SK-N-SH treated with all-trans-retinoic acid at 6 μM for 48 hours (cell line): ENCODE measurements at regions not wholly inside any gene's neighbourhood (a gene's known extent, or its start where the extent isn't known, plus 50 kb on each side); places are given as distances from the start of the nearest gene placed in this dataset.

Source experiments
- ATAC-seq: fragments of 200-7000 bp; cut with Tn5 transposase; 3 replicates; pipeline ENCODE4 v1.9.1; 2020; ENCODE audit warnings: mild to moderate bottlenecking, moderate library complexity
- ARNTL ChIP-seq: fragments of 450-650 bp; formaldehyde crosslinking; IDR thresholded peaks from 2 replicates; pipeline ENCODE4 v1.5.0; 2020; ENCODE audit warnings: low read depth, mild to moderate bottlenecking, moderate library complexity, borderline replicate concordance
- BACH2 ChIP-seq: fragments of 250-450 bp; sonication (Bioruptor Pico); IDR thresholded peaks from 2 replicates; pipeline ENCODE4 v1.9.0; 2021; ENCODE audit warnings: mild to moderate bottlenecking, borderline replicate concordance
- CREB5 ChIP-seq: fragments of 250-450 bp; sonication (Bioruptor Pico); IDR thresholded peaks from 2 replicates; pipeline ENCODE4 v1.5.1; 2020; ENCODE audit warnings: low read depth, mild to moderate bottlenecking, moderate library complexity
- CSDC2 ChIP-seq: fragments of 250-450 bp; sonication (Bioruptor Pico); IDR thresholded peaks from 2 replicates; pipeline ENCODE4 v1.5.0; 2020; ENCODE audit warnings: mild to moderate bottlenecking, moderate library complexity
- CSRNP3 ChIP-seq: fragments of 250-450 bp; sonication (Bioruptor Pico); IDR thresholded peaks from 2 replicates; pipeline ENCODE4 v1.5.1; 2021; ENCODE audit warnings: mild to moderate bottlenecking, moderate library complexity
- ESRRG ChIP-seq: fragments of 250-450 bp; sonication (Bioruptor Pico); IDR thresholded peaks from 2 replicates; pipeline ENCODE4 v1.6.1; 2021; ENCODE audit warnings: mild to moderate bottlenecking
- GLIS3 ChIP-seq: fragments of 250-450 bp; sonication (Bioruptor Pico); IDR thresholded peaks from 2 replicates; pipeline ENCODE4 v1.5.0; 2020; ENCODE audit warnings: mild to moderate bottlenecking, moderate library complexity
- ISL1 ChIP-seq: fragments of 250-450 bp; sonication (Bioruptor Pico); IDR thresholded peaks from 2 replicates; pipeline ENCODE4 v2.1.2; 2022; ENCODE audit warnings: mild to moderate bottlenecking, moderate library complexity
- OSR1 ChIP-seq: fragments of 250-450 bp; sonication (Bioruptor Pico); IDR thresholded peaks from 2 replicates; pipeline ENCODE4 v1.8.0; 2022; ENCODE audit warnings: moderate library complexity, mild to moderate bottlenecking, inconsistent platforms
- POU6F1 ChIP-seq: fragments of 250-450 bp; sonication (Bioruptor Pico); IDR thresholded peaks from 2 replicates; pipeline ENCODE4 v1.8.0; 2021; ENCODE audit warnings: low read depth, mild to moderate bottlenecking, moderate library complexity, borderline replicate concordance
- PPARA ChIP-seq: fragments of 250-450 bp; sonication (Bioruptor Pico); IDR thresholded peaks from 2 replicates; pipeline ENCODE4 v1.5.0; 2020; ENCODE audit warnings: mild to moderate bottlenecking, borderline replicate concordance
- RARB ChIP-seq: fragments of 250-450 bp; sonication (Bioruptor Pico); IDR thresholded peaks from 2 replicates; pipeline ENCODE4 v1.8.0; 2021; ENCODE audit warnings: mild to moderate bottlenecking, moderate library complexity
- SNAI2 ChIP-seq: fragments of 250-450 bp; sonication (Bioruptor Pico); IDR thresholded peaks from 2 replicates; pipeline ENCODE4 v1.5.0; 2020; ENCODE audit warnings: mild to moderate bottlenecking, moderate library complexity
- TCF4 ChIP-seq: fragments of 250-450 bp; sonication (Bioruptor Pico); IDR thresholded peaks from 2 replicates; pipeline ENCODE4 v1.8.0; 2021; ENCODE audit warnings: mild to moderate bottlenecking, moderate library complexity, borderline replicate concordance
- TOX ChIP-seq: fragments of 250-450 bp; sonication (Bioruptor Pico); IDR thresholded peaks from 2 replicates; pipeline ENCODE4 v1.8.0; 2021; ENCODE audit warnings: mild to moderate bottlenecking, moderate library complexity, borderline replicate concordance
- TSHZ2 ChIP-seq: fragments of 250-450 bp; sonication (Bioruptor Pico); IDR thresholded peaks from 2 replicates; pipeline ENCODE4 v1.5.0; 2020; ENCODE audit warnings: mild to moderate bottlenecking, moderate library complexity
- ZC3H10 ChIP-seq: fragments of 250-450 bp; sonication (Bioruptor Pico); IDR thresholded peaks from 2 replicates; pipeline ENCODE4 v1.5.1; 2021; ENCODE audit warnings: mild to moderate bottlenecking, moderate library complexity
- ZFP30 ChIP-seq: fragments of 450-650 bp; formaldehyde crosslinking; IDR thresholded peaks from 2 replicates; pipeline ENCODE4 v1.5.0; 2022; ENCODE audit warnings: mild to moderate bottlenecking, moderate library complexity
- ZNF565 ChIP-seq: fragments of 450-650 bp; formaldehyde crosslinking; conservative IDR thresholded peaks from 2 replicates; pipeline ENCODE4 v1.5.0; 2020; ENCODE audit warnings: low read depth, mild to moderate bottlenecking, moderate library complexity
- ZNF70 ChIP-seq: fragments of 450-650 bp; formaldehyde crosslinking; IDR thresholded peaks from 2 replicates; pipeline ENCODE4 v1.5.0; 2020; ENCODE audit warnings: mild to moderate bottlenecking, moderate library complexity
- ZNF8 ChIP-seq: fragments of 450-650 bp; formaldehyde crosslinking; IDR thresholded peaks from 2 replicates; pipeline ENCODE4 v1.5.0; 2020; ENCODE audit warnings: mild to moderate bottlenecking, moderate library complexity

- TF ChIP-seq ZNF70 (CRISPR knock-in tag) (no peak), CREB5 (no peak), ZFP30 (CRISPR knock-in tag) (no peak), ZC3H10 (CRISPR knock-in tag) (no peak), TSHZ2 (no peak), CSDC2 (CRISPR knock-in tag) (no peak), OSR1 (CRISPR knock-in tag) (no peak), ESRRG (CRISPR knock-in tag) (no peak), PPARA (CRISPR knock-in tag) (no peak), TOX (CRISPR knock-in tag) (no peak), ARNTL (CRISPR knock-in tag) (no peak)
- ATAC-seq: no peak
Observed at GRCh38 chr4:27472364-27472763, 611.7 kb downstream of the STIM2 start.

- TF ChIP-seq ZFP30 (CRISPR knock-in tag) (no peak), BACH2 (CRISPR knock-in tag) (no peak), ZNF565 (CRISPR knock-in tag) (no peak), ESRRG (CRISPR knock-in tag) (no peak), RARB (CRISPR knock-in tag) (no peak), OSR1 (CRISPR knock-in tag) (no peak), CREB5 (no peak), CSRNP3 (CRISPR knock-in tag) (no peak), TOX (CRISPR knock-in tag) (no peak), PPARA (CRISPR knock-in tag) (no peak)
Observed at GRCh38 chr4:27474691-27475090, 614.0 kb downstream of the STIM2 start.

GRCh38 chr4:27484216-27484615 is 623.6 kb downstream of the STIM2 start:
- no peak for TF ChIP-seq OSR1 (CRISPR knock-in tag)
- no peak for ATAC-seq

More at GRCh38 chr4:27474691-27475090, 614.0 kb downstream of the STIM2 start:
- no peak for ATAC-seq

GRCh38 chr4:27490315-27490714 is 629.7 kb downstream of the STIM2 start:
- no peak for ATAC-seq
- no peak for TF ChIP-seq CSRNP3 (CRISPR knock-in tag)
- no peak for TF ChIP-seq ISL1 (CRISPR knock-in tag)
- no peak for TF ChIP-seq CREB5
- no peak for TF ChIP-seq ESRRG (CRISPR knock-in tag)
- TF ChIP-seq GLIS3 (CRISPR knock-in tag): no peak
- TF ChIP-seq OSR1 (CRISPR knock-in tag): no peak
- no peak for TF ChIP-seq ZNF8 (CRISPR knock-in tag)
- TF ChIP-seq TOX (CRISPR knock-in tag): no peak
- no peak for TF ChIP-seq TSHZ2
- no peak for TF ChIP-seq PPARA (CRISPR knock-in tag)
- TF ChIP-seq POU6F1 (CRISPR knock-in tag): no peak
- TF ChIP-seq TCF4: no peak
- TF ChIP-seq ARNTL (CRISPR knock-in tag): no peak
- no peak for TF ChIP-seq SNAI2 (CRISPR knock-in tag)
- no peak for TF ChIP-seq ZNF565 (CRISPR knock-in tag)
